Muscle of leg (tissue), 3 donors: ENCODE measurements at regions not wholly inside any gene's neighbourhood (a gene's known extent, or its start where the extent isn't known, plus 50 kb on each side); places are given as distances from the start of the nearest gene placed in this dataset.

Experiments used
- DNase-seq: peaks from one replicate; pipeline ENCODE4 v3.0.0; 2013
- H3K27ac ChIP-seq: one replicate; pipeline ENCODE4 v1.5.1; 2013; ENCODE audit warnings: mild to moderate bottlenecking, low read length, control low read depth
- H3K27me3 ChIP-seq: one replicate; pipeline ENCODE4 v1.6.1; 2013; ENCODE audit warnings: low read length; ENCODE audit not compliant: control insufficient read depth, insufficient read depth
- H3K36me3 ChIP-seq: one replicate; pipeline ENCODE4 v1.6.1; 2013; ENCODE audit warnings: low read length; ENCODE audit not compliant: control insufficient read depth, insufficient read depth
- H3K4me1 ChIP-seq: one replicate; pipeline ENCODE4 v1.6.1; 2013; ENCODE audit warnings: low read length; ENCODE audit not compliant: control insufficient read depth, insufficient read depth
- H3K4me3 ChIP-seq: one replicate; pipeline ENCODE4 v1.5.1; 2013; ENCODE audit warnings: low read length, control low read depth
- H3K9me3 ChIP-seq: replicated peaks from 2 replicates; pipeline ENCODE4 v1.6.1; 2013; ENCODE audit warnings: low read depth, low read length; ENCODE audit not compliant: control insufficient read depth
- WGBS: methylation state at CpG from one replicate; pipeline ENCODE4 v1.1.5; 2013; ENCODE audit warnings: missing lambda C conversion rate; ENCODE audit not compliant: insufficient coverage; 5-methylcytosine and 5-hydroxymethylcytosine counted together

- Histone ChIP-seq H3K4me3 (no peak overlapping the region), H3K27ac (no peak overlapping the region), H3K36me3 (no peaks in the 10 kb centered on the region), H3K27me3 (no peaks in the 10 kb centered on the region), H3K9me3 (no peaks in the 10 kb centered on the region), H3K4me1 (peaks cover 3% of the 10 kb centered on the region)
- no CpG with 5 or more reads among the region's 1 CpG for WGBS
- no peak for DNase-seq
Measured at GRCh38 chr6:71238351-71238750, 50.3 kb upstream of the OGFRL1 start.
